ENCODE measurements at regions not wholly inside any gene's neighbourhood (a gene's known extent, or its start where the extent isn't known, plus 50 kb on each side); places are given as distances from the start of the nearest gene placed in this dataset.
"Not testable (repeated sequence)": the region's sequence is repeated elsewhere in the genome, so short reads cannot be mapped to it uniquely, and the experiment has no call there.

- no peaks in the 10 kb centered on the region for H3K9me3 ChIP-seq
- DNase-seq = no peak
- no peaks in the 10 kb centered on the region for H3K36me3 ChIP-seq (ENCODE audit: control insufficient read depth, insufficient read depth, low read length)
- no peaks in the 10 kb centered on the region for H3K27me3 ChIP-seq (replicated peaks; ENCODE audit: control insufficient read depth, insufficient read depth, low read length)
- no peak overlapping the region for H3K27ac Mint-ChIP-seq (ENCODE audit: unreplicated experiment)
- H3K4me3 ChIP-seq (ENCODE audit: low read depth, low read length) = no peak overlapping the region
- H3K9me3 Mint-ChIP-seq (ENCODE audit: unreplicated experiment) = no peaks in the 10 kb centered on the region
- intact Hi-C loops (cut with micrococcal nuclease; ENCODE audit: unreplicated experiment) = no loop called here
- ChIA-PET CTCF (no interaction called here), POLR2A (no interaction called here)
- H3K4me1 Mint-ChIP-seq (ENCODE audit: low read depth, unreplicated experiment) = peaks cover 6% of the 10 kb centered on the region
- TF ChIP-seq CTCF (IDR thresholded peaks at IDR 0.05; ENCODE audit: insufficient read depth in 1 of 2, low read depth in 1 of 2, low read length in 1 of 2, severe bottlenecking in 1 of 2, unreplicated experiment in 1 of 2) = no peak
- no peak overlapping the region for H3K4me3 Mint-ChIP-seq (ENCODE audit: unreplicated experiment)
- BruUV-seq (replicated peaks) = no TSS peak
- H3K27me3 Mint-ChIP-seq (ENCODE audit: insufficient read depth, unreplicated experiment) = no peaks in the 10 kb centered on the region
- H3K36me3 Mint-ChIP-seq (ENCODE audit: insufficient read depth, unreplicated experiment) = no peaks in the 10 kb centered on the region
- H3K4me1 ChIP-seq = no peaks in the 10 kb centered on the region
Measured at GRCh38 chr3:34511891-34512290, 713.5 kb downstream of the PDCD6IP start.

DNA sequence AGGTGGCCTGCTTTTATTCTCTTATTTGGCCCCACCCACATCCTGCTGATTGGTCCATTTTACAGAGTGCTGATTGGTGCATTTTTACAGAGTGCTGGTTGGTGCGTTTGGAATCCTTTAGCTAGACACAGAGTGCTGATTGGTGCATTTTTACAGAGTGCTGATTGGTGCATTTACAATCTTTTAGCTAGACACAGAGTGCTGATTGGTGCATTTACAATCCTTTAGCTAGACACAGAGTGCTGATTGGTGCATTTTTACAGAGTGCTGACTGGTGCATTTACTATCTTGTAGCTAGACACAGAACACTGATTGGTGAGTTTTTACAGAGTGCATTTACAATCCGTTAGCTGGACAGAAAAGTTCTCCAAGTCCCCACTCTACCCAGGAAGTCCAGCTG, 720.6 kb downstream of the PDCD6IP start:
- peaks cover 11% of the 10 kb centered on the region for H3K9me3 Mint-ChIP-seq (ENCODE audit: unreplicated experiment)
- H3K36me3 ChIP-seq (ENCODE audit: control insufficient read depth, insufficient read depth, low read length); DNase-seq; H3K4me1 ChIP-seq; H3K27ac Mint-ChIP-seq (ENCODE audit: unreplicated experiment); H3K27me3 ChIP-seq (replicated peaks; ENCODE audit: control insufficient read depth, insufficient read depth, low read length); H3K4me3 ChIP-seq (ENCODE audit: low read depth, low read length); BruUV-seq (replicated peaks); POLR2A ChIA-PET; H3K4me1 Mint-ChIP-seq (ENCODE audit: low read depth, unreplicated experiment); H3K36me3 Mint-ChIP-seq (ENCODE audit: insufficient read depth, unreplicated experiment); intact Hi-C loops (cut with micrococcal nuclease; ENCODE audit: unreplicated experiment); H3K9me3 ChIP-seq; CTCF ChIA-PET; H3K4me3 Mint-ChIP-seq (ENCODE audit: unreplicated experiment); H3K27me3 Mint-ChIP-seq (ENCODE audit: insufficient read depth, unreplicated experiment): not testable (repeated sequence)

GRCh38 chr3:34531156-34531555, 732.7 kb downstream of the PDCD6IP start:
- Histone ChIP-seq H3K9me3 (no peaks in the 10 kb centered on the region), H3K36me3 (ENCODE audit: control insufficient read depth, insufficient read depth, low read length) (no peaks in the 10 kb centered on the region), H3K4me3 (ENCODE audit: low read depth, low read length) (no peak overlapping the region), H3K4me1 (no peaks in the 10 kb centered on the region), H3K27me3 (replicated peaks; ENCODE audit: control insufficient read depth, insufficient read depth, low read length) (no peaks in the 10 kb centered on the region)
- Mint-ChIP-seq H3K27ac (ENCODE audit: unreplicated experiment) (no peak overlapping the region), H3K4me1 (ENCODE audit: low read depth, unreplicated experiment) (no peaks in the 10 kb centered on the region), H3K27me3 (ENCODE audit: insufficient read depth, unreplicated experiment) (no peaks in the 10 kb centered on the region), H3K4me3 (ENCODE audit: unreplicated experiment) (no peak overlapping the region), H3K9me3 (ENCODE audit: unreplicated experiment) (no peaks in the 10 kb centered on the region), H3K36me3 (ENCODE audit: insufficient read depth, unreplicated experiment) (no peaks in the 10 kb centered on the region)
- intact Hi-C loops (cut with micrococcal nuclease; ENCODE audit: unreplicated experiment) = no loop called here
- no peak for DNase-seq
- CTCF ChIA-PET = no interaction called here
- TF ChIP-seq CTCF (IDR thresholded peaks at IDR 0.05; ENCODE audit: insufficient read depth in 1 of 2, low read depth in 1 of 2, low read length in 1 of 2, severe bottlenecking in 1 of 2, unreplicated experiment in 1 of 2) = no peak
- no TSS peak for BruUV-seq (replicated peaks)
- POLR2A ChIA-PET = no interaction called here

DNA sequence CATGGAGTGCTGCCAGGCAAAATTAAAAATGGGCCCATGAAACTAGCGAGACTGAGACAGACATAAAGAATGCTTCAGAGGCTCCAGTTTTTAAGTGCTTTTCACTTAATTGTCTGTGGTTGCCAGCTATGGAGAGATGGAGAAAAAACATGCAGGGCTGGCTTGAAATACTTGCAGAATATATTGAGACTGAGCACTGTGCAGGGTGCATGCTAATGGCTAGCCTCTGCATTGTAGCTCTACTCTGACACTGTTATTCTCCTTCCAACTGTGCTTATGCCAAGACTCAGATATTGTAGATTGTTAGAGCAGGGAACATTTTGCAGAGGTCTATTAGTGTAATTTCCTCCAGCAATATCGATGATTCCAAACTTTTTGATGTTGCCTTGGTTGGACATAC, 735.0 kb downstream of the PDCD6IP start:
- no peak overlapping the region for H3K4me3 Mint-ChIP-seq (ENCODE audit: unreplicated experiment)
- no peaks in the 10 kb centered on the region for H3K9me3 Mint-ChIP-seq (ENCODE audit: unreplicated experiment)
- ChIA-PET POLR2A (no interaction called here), CTCF (no interaction called here)
- no TSS peak for BruUV-seq (replicated peaks)
- H3K27ac Mint-ChIP-seq (ENCODE audit: unreplicated experiment) = no peak overlapping the region
- H3K27me3 Mint-ChIP-seq (ENCODE audit: insufficient read depth, unreplicated experiment) = no peaks in the 10 kb centered on the region
- no peaks in the 10 kb centered on the region for H3K36me3 ChIP-seq (ENCODE audit: control insufficient read depth, insufficient read depth, low read length)
- no peaks in the 10 kb centered on the region for H3K27me3 ChIP-seq (replicated peaks; ENCODE audit: control insufficient read depth, insufficient read depth, low read length)
- DNase-seq = no peak
- H3K4me1 Mint-ChIP-seq (ENCODE audit: low read depth, unreplicated experiment) = no peaks in the 10 kb centered on the region
- H3K9me3 ChIP-seq = no peaks in the 10 kb centered on the region
- no peaks in the 10 kb centered on the region for H3K36me3 Mint-ChIP-seq (ENCODE audit: insufficient read depth, unreplicated experiment)
- no peak for TF ChIP-seq CTCF (IDR thresholded peaks at IDR 0.05; ENCODE audit: insufficient read depth in 1 of 2, low read depth in 1 of 2, low read length in 1 of 2, severe bottlenecking in 1 of 2, unreplicated experiment in 1 of 2)
- H3K4me3 ChIP-seq (ENCODE audit: low read depth, low read length) = no peak overlapping the region
- H3K4me1 ChIP-seq = no peaks in the 10 kb centered on the region
- intact Hi-C loops (cut with micrococcal nuclease; ENCODE audit: unreplicated experiment) = no loop called here

All from Caco-2 (cell line).